WI38 (cell line): ENCODE measurements at regions not wholly inside any gene's neighbourhood (a gene's known extent, or its start where the extent isn't known, plus 50 kb on each side); places are given as distances from the start of the nearest gene placed in this dataset.

Source experiments
- H3K4me3 ChIP-seq: 2 replicates; pipeline ENCODE4 v1.5.1; 2011; ENCODE audit warnings: low read depth, mild to moderate bottlenecking, control low read depth, low read length
- CTCF ChIP-seq: IDR thresholded peaks from 2 replicates; pipeline ENCODE4 v1.5.1; 2012; ENCODE audit warnings: low read depth, mild to moderate bottlenecking, control low read depth, low read length

- no peak for TF ChIP-seq CTCF
These were observed 415.3 kb downstream of the CTTN start for GRCh38 chr11:70813651-70814050.

GRCh38 chr11:70815485-70815832 is 417.1 kb downstream of the CTTN start:
- no peak for TF ChIP-seq CTCF
- H3K4me3 ChIP-seq: no peak overlapping the region

More at GRCh38 chr11:70813651-70814050, 415.3 kb downstream of the CTTN start:
- H3K4me3 ChIP-seq: no peak overlapping the region

GRCh38 chr11:70816156-70816678 is 417.9 kb downstream of the CTTN start:
- H3K4me3 ChIP-seq: no peak overlapping the region
- no peak for TF ChIP-seq CTCF

- H3K4me3 ChIP-seq: no peak overlapping the region
- no peak for TF ChIP-seq CTCF
These were observed 420.0 kb downstream of the CTTN start for GRCh38 chr11:70818351-70818750.

GRCh38 chr11:70819022-70819421 is 420.7 kb downstream of the CTTN start:
- no peak overlapping the region for H3K4me3 ChIP-seq
- no peak for TF ChIP-seq CTCF

DNA sequence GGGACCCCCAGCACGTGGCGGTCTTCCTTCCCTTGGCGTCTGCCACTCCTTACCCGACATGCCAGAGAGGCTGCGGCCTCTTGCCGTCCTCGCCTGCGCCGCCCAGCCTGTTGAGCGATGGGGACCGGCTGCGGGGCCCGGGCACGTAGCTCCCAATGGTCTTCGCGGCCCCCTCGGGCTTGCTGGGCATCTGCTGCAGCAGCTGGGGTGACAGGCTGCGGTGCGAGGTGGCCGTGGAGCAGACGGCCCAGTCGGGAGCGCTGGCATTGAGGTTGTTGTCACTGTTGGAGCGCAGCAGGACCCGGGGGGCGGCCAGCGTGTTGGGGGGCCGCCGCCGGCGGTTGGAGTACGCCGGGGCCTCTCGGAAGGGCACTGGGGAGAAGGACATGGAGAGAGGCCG is 422.0 kb downstream of the CTTN start:
- no peak for TF ChIP-seq CTCF
- H3K4me3 ChIP-seq: no peak overlapping the region

DNA sequence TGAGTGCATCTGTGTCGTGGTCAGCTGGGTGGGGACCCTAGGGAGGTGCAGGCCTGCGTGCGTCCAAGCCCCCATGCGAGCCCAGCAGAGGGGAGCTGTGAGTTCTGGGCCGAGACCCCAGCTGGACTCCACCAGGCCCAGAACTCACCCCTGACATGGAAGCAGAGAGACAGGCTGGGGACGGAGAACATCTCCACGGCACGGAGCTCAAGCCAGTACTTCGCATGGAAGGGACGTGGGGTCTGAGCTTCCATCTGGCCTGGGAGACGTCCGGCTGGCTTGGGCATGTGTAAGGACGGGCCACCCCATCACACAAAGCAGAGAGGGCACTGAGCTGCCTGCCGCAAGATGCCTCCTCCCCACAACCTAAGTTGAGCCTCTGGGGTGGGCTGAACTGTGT is 422.4 kb downstream of the CTTN start:
- TF ChIP-seq CTCF: no peak
- no peak overlapping the region for H3K4me3 ChIP-seq
